ENCODE measurements at regions not wholly inside any gene's neighbourhood (a gene's known extent, or its start where the extent isn't known, plus 50 kb on each side); places are given as distances from the start of the nearest gene placed in this dataset.
"Not testable (repeated sequence)": the region's sequence is repeated elsewhere in the genome, so short reads cannot be mapped to it uniquely, and the experiment has no call there.

DNA sequence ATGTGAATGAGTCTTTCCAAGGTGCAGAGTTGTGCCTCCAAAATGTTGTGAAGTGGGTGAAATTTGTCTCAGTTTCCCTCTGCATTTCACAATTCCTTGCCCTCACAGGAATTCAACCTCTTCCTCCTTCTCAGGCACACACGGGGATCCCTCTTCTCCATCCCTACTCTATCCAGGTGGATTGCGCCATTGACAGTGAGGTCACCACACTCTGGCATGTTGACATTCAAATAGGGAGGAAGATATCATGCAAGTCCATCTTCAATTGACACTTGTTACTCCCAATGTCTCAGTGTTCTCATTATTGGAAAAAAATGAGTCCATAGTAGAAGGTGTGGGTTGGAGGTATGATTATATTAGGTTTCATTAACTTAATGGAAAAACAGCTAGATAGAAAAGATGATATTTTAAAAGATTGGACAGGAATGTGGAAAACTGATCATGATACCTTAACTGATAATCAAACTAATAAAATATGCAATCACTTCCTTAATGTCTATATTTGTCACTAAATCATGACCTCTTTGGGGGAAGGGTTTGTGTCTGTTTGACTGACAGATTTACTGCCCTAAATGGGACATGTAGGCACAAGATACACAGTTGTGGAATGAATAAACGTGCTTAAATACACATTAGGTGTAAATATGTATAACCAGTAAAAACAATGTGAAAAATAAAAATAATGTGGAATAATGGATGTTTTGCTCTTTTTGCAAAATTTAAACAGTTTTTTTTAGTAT, 213.8 kb upstream of the SLC8A1 start:
- Histone ChIP-seq H3K27me3 (no peaks in the 10 kb centered on the region), H3K36me3 (no peaks in the 10 kb centered on the region), H3K4me3 (no peak overlapping the region), H3K9me3 (no peaks in the 10 kb centered on the region), H3K4me1 (peaks cover 0 to 10% (median 0%) of the 10 kb centered on the region in 9 donors), H3K27ac (no peak overlapping the region)
- intact Hi-C loops (cut with DNase I): loop anchor here in 1 of 10 donors (2.0 kb wide), 1 partner anchor 17 kb away; no protein-coding TSS in a partner anchor
- TF ChIP-seq, protein P1, sequence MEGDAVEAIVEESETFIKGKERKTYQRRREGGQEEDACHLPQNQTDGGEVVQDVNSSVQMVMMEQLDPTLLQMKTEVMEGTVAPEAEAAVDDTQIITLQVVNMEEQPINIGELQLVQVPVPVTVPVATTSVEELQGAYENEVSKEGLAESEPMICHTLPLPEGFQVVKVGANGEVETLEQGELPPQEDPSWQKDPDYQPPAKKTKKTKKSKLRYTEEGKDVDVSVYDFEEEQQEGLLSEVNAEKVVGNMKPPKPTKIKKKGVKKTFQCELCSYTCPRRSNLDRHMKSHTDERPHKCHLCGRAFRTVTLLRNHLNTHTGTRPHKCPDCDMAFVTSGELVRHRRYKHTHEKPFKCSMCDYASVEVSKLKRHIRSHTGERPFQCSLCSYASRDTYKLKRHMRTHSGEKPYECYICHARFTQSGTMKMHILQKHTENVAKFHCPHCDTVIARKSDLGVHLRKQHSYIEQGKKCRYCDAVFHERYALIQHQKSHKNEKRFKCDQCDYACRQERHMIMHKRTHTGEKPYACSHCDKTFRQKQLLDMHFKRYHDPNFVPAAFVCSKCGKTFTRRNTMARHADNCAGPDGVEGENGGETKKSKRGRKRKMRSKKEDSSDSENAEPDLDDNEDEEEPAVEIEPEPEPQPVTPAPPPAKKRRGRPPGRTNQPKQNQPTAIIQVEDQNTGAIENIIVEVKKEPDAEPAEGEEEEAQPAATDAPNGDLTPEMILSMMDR (IDR thresholded peaks at IDR 0.05): no peak
- WGBS, 2 donors: 82 to 84% methylated on average over 3 of the region's 3 CpGs
- DNase-seq: no peak
- ATAC-seq: no peak

DNA sequence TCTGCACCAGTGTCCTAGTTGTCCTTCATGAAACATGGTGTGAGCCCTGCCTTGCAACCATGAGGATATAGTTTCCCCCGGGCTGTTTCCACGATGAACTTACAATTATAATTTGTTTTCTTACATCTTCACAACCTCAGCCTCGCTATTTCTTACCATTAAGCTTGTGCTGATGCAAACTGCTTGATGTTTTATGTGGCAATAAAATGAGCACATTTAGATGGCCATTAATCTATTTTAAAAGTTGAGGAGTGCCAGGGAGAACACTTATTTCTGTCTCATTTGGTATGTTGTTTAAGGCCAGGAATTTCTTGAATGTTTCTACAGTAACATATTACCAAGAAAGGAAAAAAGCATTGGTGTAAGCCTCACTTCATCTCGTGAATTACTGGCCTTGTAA, 214.5 kb upstream of the SLC8A1 start:
- H3K27ac ChIP-seq: no peak overlapping the region
- H3K4me1 ChIP-seq: peaks cover 0 to 10% (median 0%) of the 10 kb centered on the region in 9 donors
- WGBS, 2 donors: 83 to 92% methylated on average over 4 of the region's 4 CpGs
- no peaks in the 10 kb centered on the region for H3K36me3 ChIP-seq
- no peaks in the 10 kb centered on the region for H3K9me3 ChIP-seq
- no peak overlapping the region for H3K4me3 ChIP-seq
- DNase-seq (no peak), ATAC-seq (no peak)
- TF ChIP-seq, protein P1 (IDR thresholded peaks at IDR 0.05): no peak
- intact Hi-C loops (cut with DNase I): no loop called here
- H3K27me3 ChIP-seq: no peaks in the 10 kb centered on the region

DNA sequence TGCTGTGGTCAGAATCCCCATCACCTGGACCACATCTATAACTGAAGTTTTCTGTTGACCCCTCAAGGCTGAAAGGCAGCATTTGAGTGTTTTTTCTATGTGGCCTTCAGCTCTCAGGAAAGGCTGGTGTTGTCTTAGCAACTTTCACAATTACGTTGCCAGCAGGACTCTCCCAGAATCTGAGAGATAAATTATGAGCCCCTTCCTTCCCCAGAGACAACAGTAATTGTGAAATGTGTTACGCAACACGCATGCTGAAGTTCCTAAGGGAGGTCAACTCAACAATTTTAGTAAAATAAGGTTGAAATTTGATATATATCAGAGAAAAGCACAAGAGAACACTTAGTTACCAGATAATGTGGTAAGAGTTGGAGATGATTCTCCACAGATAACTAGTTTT, 216.5 kb upstream of the SLC8A1 start:
- no peak overlapping the region for H3K27ac ChIP-seq
- peak in 2 of 8 donors; percentile 29 to 41 for ATAC-seq
- WGBS, 2 donors: 48 to 55% methylated on average over 3 of the region's 3 CpGs

DNA sequence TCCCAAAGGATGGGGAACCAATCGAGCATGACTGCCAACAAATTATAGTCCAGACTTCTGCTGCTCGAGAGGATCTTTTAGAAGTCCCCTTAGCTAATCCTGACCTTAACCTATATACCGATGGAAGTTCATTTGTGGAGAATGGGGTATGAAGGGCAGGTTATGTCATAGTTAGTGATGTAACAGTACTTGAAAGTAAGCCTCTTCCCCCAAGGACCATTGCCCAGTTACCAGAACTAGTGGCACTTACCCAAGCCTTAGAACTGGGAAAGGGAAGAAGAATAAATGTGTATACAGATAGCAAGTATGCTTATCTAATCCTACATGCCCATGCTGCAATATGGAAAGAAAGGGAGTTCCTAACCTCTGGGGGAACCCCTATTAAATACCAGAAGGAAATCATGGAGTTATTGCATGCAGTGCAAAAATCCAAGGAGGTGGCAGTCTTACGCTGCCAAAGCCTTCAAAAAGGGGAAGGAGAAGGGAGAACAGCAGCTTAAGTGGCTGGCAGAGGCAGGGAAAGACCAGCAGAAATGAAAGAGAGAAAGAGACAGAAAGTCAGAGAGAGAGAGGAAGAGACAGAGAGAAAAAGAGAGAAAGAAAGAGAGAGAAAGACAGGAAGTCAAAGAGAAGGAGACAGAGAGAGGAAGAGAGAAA, 224.4 kb upstream of the SLC8A1 start:
- H3K4me1 ChIP-seq; H3K27me3 ChIP-seq; H3K4me3 ChIP-seq; intact Hi-C loops (cut with DNase I); ATAC-seq; DNase-seq; H3K27ac ChIP-seq; H3K36me3 ChIP-seq: not testable (repeated sequence)
- H3K9me3 ChIP-seq: peaks cover 0 to 29% (median 0%) of the 10 kb centered on the region in 11 donors
- WGBS, 2 donors: 79 to 80% methylated on average over 4 of the region's 4 CpGs

More for the DNA sequence above, 216.5 kb upstream of the SLC8A1 start:
- DNase-seq: no peak
- Histone ChIP-seq H3K9me3 (peaks cover 0 to 10% (median 0%) of the 10 kb centered on the region in 11 donors), H3K36me3 (no peaks in the 10 kb centered on the region), H3K27me3 (no peaks in the 10 kb centered on the region), H3K4me3 (no peak overlapping the region), H3K4me1 (peaks cover 0 to 10% (median 0%) of the 10 kb centered on the region in 9 donors)
- TF ChIP-seq, protein P1 (IDR thresholded peaks at IDR 0.05): no peak
- intact Hi-C loops (cut with DNase I): no loop called here

Data from heart right ventricle (tissue), 16 donors.